Ascending aorta (tissue), 2 donors: ENCODE measurements at regions not wholly inside any gene's neighbourhood (a gene's known extent, or its start where the extent isn't known, plus 50 kb on each side); places are given as distances from the start of the nearest gene placed in this dataset.
A peak's percentile ranks its signal among the peaks of the same experiment; 100 is the strongest.

ENCODE experiments used
- DNase-seq, 2 donors: peaks; one replicate each; pipeline ENCODE4 v3.0.0-alpha.2; 2019; ENCODE audit warnings: low spot score in 2 of 2
- H3K27ac ChIP-seq, 2 donors: fragments of 200-600 bp; sonication (generic); one replicate each; pipeline ENCODE4 v1.5.1; 2016 to 2017; ENCODE audit warnings: mild to moderate bottlenecking in 1 of 2
- H3K27me3 ChIP-seq: fragments of 200-600 bp; sonication (generic); one replicate; pipeline ENCODE4 v1.5.1; 2017
- H3K36me3 ChIP-seq, 2 donors: fragments of 200-600 bp; sonication (generic); one replicate each; pipeline ENCODE4 v1.5.1; 2016
- H3K4me1 ChIP-seq, 2 donors: fragments of 200-600 bp; sonication (generic); one replicate each; pipeline ENCODE4 v1.5.1; 2016 to 2017; ENCODE audit warnings: mild to moderate bottlenecking in 1 of 2
- H3K4me3 ChIP-seq, 2 donors: fragments of 200-600 bp; sonication (generic); one replicate each; pipeline ENCODE4 v1.5.1; 2016 to 2017; ENCODE audit warnings: mild to moderate bottlenecking in 1 of 2
- H3K9me3 ChIP-seq, 2 donors: fragments of 200-600 bp; sonication (generic); one replicate each; pipeline ENCODE4 v1.5.1; 2016
- intact Hi-C: fragments of 100-400 bp; cut with DNase I; formaldehyde crosslinking; loops from one replicate; pipeline ENCODE4 v1.15.1; 2023
- TF ChIP-seq, protein P1 (sequence below), 3 experiments: fragments of 200-600 bp in 2 of 3; fragments of 450-650 bp in 1 of 3; sonication (generic) in 2 of 3; IDR thresholded peaks; one replicate each; pipeline ENCODE4 v1.5.1; 2016 to 2019; ENCODE audit warnings: antibody characterized with exemption in 3 of 3, mild to moderate bottlenecking in 1 of 3, moderate library complexity in 1 of 3

- Histone ChIP-seq H3K36me3 (no peaks in the 10 kb centered on the region), H3K4me3 (peak overlapping the region in 1 of 2 donors; percentile 51), H3K27me3 (no peaks in the 10 kb centered on the region), H3K27ac (peak overlapping the region; percentile 48 to 77), H3K9me3 (no peaks in the 10 kb centered on the region), H3K4me1 (peaks cover 2 to 4% of the 10 kb centered on the region in 2 donors)
- TF ChIP-seq, protein P1, sequence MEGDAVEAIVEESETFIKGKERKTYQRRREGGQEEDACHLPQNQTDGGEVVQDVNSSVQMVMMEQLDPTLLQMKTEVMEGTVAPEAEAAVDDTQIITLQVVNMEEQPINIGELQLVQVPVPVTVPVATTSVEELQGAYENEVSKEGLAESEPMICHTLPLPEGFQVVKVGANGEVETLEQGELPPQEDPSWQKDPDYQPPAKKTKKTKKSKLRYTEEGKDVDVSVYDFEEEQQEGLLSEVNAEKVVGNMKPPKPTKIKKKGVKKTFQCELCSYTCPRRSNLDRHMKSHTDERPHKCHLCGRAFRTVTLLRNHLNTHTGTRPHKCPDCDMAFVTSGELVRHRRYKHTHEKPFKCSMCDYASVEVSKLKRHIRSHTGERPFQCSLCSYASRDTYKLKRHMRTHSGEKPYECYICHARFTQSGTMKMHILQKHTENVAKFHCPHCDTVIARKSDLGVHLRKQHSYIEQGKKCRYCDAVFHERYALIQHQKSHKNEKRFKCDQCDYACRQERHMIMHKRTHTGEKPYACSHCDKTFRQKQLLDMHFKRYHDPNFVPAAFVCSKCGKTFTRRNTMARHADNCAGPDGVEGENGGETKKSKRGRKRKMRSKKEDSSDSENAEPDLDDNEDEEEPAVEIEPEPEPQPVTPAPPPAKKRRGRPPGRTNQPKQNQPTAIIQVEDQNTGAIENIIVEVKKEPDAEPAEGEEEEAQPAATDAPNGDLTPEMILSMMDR (IDR thresholded peaks at IDR 0.05) = no peak
- no peak for DNase-seq
- intact Hi-C loops = no loop called here
Measured at GRCh38 chr6:18053078-18053477, 65.6 kb upstream of the KIF13A start.

DNA sequence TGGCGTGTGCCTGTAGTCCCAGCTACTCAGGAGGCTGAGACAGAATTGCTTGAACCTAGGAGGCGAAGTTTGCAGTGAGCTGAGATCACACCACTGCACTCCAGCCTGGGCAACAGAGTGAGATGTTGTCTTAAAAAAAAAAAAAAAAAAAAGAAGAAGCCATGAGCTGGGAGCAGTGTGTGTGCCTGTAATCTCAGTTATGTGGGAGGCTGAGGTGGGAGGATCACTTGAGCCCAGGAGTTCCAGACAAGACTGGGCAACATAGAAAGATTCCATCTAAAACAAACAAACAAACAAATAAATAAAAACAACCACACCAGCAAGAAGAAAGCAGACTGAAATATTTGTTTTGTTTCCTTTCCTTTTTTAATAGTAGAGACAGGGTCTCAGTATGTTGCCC is 62.2 kb upstream of the KIF13A start:
- H3K4me1 ChIP-seq = peaks cover 3 to 8% of the 10 kb centered on the region in 2 donors
- no peaks in the 10 kb centered on the region for H3K36me3 ChIP-seq
- no peak for DNase-seq
- intact Hi-C loops = loop anchor here (10.0 kb wide), 1 partner anchor 465 kb away; no protein-coding TSS in a partner anchor
- TF ChIP-seq, protein P1 (IDR thresholded peaks at IDR 0.05) = no peak
- no peaks in the 10 kb centered on the region for H3K9me3 ChIP-seq
- no peaks in the 10 kb centered on the region for H3K27me3 ChIP-seq
- H3K27ac ChIP-seq = no peak overlapping the region
- H3K4me3 ChIP-seq = no peak overlapping the region

- TF ChIP-seq, protein P1 (IDR thresholded peaks at IDR 0.05) = no peak
- no peaks in the 10 kb centered on the region for H3K9me3 ChIP-seq
- DNase-seq = peak in 1 of 2 donors; percentile 12
- intact Hi-C loops = loop anchor here (10.0 kb wide), 1 partner anchor 464 kb away; no protein-coding TSS in a partner anchor
- H3K27me3 ChIP-seq = no peaks in the 10 kb centered on the region
- H3K4me1 ChIP-seq = peaks cover 3 to 10% of the 10 kb centered on the region in 2 donors
- H3K27ac ChIP-seq = peak overlapping the region in 1 of 2 donors; percentile 77
- H3K36me3 ChIP-seq = no peaks in the 10 kb centered on the region
- H3K4me3 ChIP-seq = no peak overlapping the region
Measured at GRCh38 chr6:18048953-18049630, 61.7 kb upstream of the KIF13A start.

- H3K4me1 ChIP-seq = peaks cover 10 to 22% of the 10 kb centered on the region in 2 donors
- TF ChIP-seq, protein P1 (IDR thresholded peaks at IDR 0.05) = no peak
- H3K27me3 ChIP-seq = no peaks in the 10 kb centered on the region
- H3K36me3 ChIP-seq = no peaks in the 10 kb centered on the region
- H3K4me3 ChIP-seq = no peak overlapping the region
- peak overlapping the region; percentile 61 to 77 for H3K27ac ChIP-seq
- DNase-seq = peak in 1 of 2 donors; percentile 58
- no peaks in the 10 kb centered on the region for H3K9me3 ChIP-seq
- intact Hi-C loops = loop anchor here (10.0 kb wide), 1 partner anchor 463 kb away; no protein-coding TSS in a partner anchor
Measured at GRCh38 chr6:18047406-18047805, 60.0 kb upstream of the KIF13A start.

DNA sequence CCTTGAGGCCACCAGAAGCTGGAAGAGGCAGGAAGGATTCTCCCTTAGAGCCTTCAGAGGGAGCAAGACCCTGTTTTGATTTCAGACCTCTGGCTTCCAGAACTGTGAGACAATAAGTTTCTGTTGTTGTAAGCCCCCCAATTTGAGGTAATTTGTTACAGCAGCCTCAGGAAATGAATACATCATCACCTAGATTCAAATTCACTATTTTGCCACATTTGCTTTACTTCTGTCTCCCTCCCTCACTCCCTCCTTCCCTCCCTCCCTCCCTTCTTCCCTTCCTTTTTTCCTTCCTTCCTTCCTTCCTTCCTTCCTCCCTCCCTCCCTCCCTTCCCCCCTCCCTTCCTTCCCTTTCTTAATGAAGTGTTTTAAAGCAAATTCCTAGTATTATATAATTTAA is 58.1 kb upstream of the KIF13A start:
- DNase-seq = peak in 1 of 2 donors; percentile 22
- TF ChIP-seq, protein P1 (IDR thresholded peaks at IDR 0.05) = no peak
- intact Hi-C loops = loop anchor here (10.0 kb wide), 1 partner anchor 461 kb away; no protein-coding TSS in a partner anchor
- H3K9me3 ChIP-seq = no peaks in the 10 kb centered on the region
- H3K4me1 ChIP-seq = peaks cover 16 to 31% of the 10 kb centered on the region in 2 donors
- H3K27me3 ChIP-seq = no peaks in the 10 kb centered on the region
- H3K27ac ChIP-seq = peak overlapping the region; percentile 82 to 83
- no peak overlapping the region for H3K4me3 ChIP-seq
- no peaks in the 10 kb centered on the region for H3K36me3 ChIP-seq
